DND-41 (cell line): ENCODE measurements at regions not wholly inside any gene's neighbourhood (a gene's known extent, or its start where the extent isn't known, plus 50 kb on each side); places are given as distances from the start of the nearest gene placed in this dataset.

Experiments
- EZH2 ChIP-seq: IDR thresholded peaks from 3 replicates; pipeline ENCODE4 v1.6.1; 2012; ENCODE audit warnings: borderline replicate concordance, low read depth, mild to moderate bottlenecking, moderate library complexity, low read length, inconsistent platforms; ENCODE audit not compliant: severe bottlenecking
- TF ChIP-seq, protein P1 (sequence below): IDR thresholded peaks from 2 replicates; pipeline ENCODE4 v1.5.1; 2012; ENCODE audit warnings: borderline replicate concordance, low read length, moderate library complexity, mild to moderate bottlenecking; ENCODE audit not compliant: poor library complexity, severe bottlenecking; ENCODE audit errors: extremely low read depth

DNA sequence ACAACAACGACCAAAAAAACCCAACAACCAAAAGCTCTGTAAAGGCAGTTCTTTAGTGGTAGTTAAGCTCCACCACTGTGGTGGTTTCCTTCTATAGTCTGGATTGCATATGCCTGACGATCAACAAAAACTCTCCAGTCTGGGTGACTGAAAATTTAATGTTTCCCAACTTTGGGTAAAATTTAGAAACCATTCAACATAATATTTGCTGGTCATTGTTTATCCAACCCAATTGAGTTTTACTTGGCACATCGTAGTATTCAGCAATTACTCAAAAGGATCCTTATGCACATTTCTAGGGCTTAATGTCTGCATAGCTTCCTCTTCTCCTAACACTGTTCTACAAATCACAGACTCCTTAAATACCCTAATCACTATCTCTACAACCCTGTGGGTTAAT lies 1080.2 kb upstream of the NRXN1 start:
- TF ChIP-seq, protein P1, sequence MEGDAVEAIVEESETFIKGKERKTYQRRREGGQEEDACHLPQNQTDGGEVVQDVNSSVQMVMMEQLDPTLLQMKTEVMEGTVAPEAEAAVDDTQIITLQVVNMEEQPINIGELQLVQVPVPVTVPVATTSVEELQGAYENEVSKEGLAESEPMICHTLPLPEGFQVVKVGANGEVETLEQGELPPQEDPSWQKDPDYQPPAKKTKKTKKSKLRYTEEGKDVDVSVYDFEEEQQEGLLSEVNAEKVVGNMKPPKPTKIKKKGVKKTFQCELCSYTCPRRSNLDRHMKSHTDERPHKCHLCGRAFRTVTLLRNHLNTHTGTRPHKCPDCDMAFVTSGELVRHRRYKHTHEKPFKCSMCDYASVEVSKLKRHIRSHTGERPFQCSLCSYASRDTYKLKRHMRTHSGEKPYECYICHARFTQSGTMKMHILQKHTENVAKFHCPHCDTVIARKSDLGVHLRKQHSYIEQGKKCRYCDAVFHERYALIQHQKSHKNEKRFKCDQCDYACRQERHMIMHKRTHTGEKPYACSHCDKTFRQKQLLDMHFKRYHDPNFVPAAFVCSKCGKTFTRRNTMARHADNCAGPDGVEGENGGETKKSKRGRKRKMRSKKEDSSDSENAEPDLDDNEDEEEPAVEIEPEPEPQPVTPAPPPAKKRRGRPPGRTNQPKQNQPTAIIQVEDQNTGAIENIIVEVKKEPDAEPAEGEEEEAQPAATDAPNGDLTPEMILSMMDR: no peak
- no peak for TF ChIP-seq EZH2
